ENCODE measurements at regions not wholly inside any gene's neighbourhood (a gene's known extent, or its start where the extent isn't known, plus 50 kb on each side); places are given as distances from the start of the nearest gene placed in this dataset.

DNA sequence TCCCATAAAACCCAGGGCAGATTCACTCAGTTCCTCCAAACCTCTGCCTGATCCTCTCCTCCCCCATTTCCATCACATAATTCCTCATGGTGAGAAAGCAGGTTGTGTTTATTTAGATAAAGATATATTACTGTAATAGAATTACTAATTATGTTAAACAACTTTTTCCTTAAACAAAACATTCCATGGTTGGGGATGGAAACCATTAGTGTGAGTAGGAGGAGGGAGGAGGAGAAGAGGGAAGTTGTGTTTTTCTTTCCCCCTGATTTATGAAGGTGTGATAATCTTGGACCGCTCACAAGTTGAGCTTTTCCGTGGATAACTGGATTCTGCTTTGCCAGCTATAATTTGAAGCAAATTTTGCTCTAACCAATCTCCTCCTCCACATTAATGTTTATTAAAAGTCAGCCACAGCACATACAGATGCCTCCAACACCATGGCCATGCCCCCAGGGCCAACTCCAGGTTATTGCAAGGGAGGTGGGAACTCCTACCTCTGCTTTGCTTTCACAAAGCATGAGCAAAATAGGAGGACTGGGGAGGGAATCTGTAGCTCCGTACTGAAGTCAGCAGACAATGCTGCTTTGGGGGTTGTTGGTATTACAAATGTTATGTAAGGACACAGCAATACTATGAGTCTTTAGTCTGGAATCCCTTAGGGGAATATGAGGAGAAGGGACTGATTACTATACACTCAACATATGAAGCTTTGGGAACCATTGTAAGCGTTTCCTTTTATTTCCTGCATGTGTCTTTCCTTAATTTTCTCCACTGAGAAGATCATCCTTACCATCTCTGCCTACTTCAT lies 542.0 kb downstream of the DHX35 start:
- Histone ChIP-seq H3K36me3 (replicated peaks) (no peaks in the 10 kb centered on the region), H3K27ac (no peak overlapping the region), H3K4me3 (ENCODE audit: low read depth, low read length) (no peak overlapping the region), H3K27me3 (replicated peaks) (no peaks in the 10 kb centered on the region)
- TF ChIP-seq CTCF (IDR thresholded peaks at IDR 0.05; ENCODE audit: low read depth, low read length, missing control alignments): no peak
- no peak for DNase-seq
- in situ Hi-C loops (cut with HindIII; ENCODE audit: low pct_ligation_motif_present, low sequenced_read_pairs): no loop called here

DNA sequence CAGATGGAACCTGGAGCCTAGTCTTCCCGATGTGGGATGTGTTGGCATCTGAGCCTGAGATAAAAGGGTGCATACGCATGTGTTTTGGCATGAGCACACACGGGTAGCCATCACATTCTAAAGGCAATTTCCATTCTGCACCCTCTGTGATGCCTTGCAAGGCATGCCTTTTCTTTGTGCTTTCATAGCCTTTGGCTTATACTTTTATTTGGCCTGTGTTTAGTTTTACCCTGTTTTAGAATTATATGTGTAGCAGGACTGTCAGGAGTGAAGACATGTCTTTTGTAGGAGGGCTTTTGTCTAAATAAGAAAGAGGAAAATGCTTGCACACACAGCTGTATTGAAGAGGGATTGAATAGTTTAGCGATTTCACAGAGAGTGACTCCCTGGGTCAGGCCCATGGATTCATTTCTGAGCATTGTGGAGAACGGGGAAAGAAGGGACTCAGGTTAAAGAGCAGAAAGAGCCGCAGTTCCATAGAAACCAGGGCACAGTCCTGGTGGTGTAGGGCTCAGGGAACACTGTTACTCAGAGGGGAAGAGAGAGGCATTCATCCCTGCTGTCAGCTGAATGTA lies 530.2 kb downstream of the DHX35 start:
- no peak overlapping the region for H3K27ac ChIP-seq
- H3K27me3 ChIP-seq (replicated peaks): no peaks in the 10 kb centered on the region
- no peak for DNase-seq
- no peak overlapping the region for H3K4me3 ChIP-seq (ENCODE audit: low read depth, low read length)
- in situ Hi-C loops (cut with HindIII; ENCODE audit: low pct_ligation_motif_present, low sequenced_read_pairs): no loop called here
- TF ChIP-seq CTCF (IDR thresholded peaks at IDR 0.05; ENCODE audit: low read depth, low read length, missing control alignments): no peak
- no peaks in the 10 kb centered on the region for H3K36me3 ChIP-seq (replicated peaks)

DNA sequence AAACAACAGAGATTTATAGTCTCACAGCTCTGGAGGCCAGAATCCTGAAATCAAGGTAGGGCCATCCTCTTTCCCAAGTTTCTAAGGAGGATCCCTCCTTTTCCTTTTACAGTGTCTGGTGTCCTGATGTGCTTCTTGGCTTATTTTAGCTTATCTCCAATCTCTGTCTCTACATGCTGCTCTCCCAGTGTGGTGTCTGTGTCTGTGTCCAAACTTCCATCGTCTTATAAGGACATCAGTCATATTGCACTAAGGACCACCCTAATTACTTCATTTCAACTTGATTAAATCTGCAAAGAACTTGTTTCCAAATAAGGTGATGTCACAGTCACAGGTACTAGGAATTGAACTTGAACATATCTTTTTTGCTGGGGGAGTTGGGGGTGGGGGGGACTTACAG lies 529.6 kb downstream of the DHX35 start:
- Histone ChIP-seq H3K27ac (no peak overlapping the region), H3K36me3 (replicated peaks) (no peaks in the 10 kb centered on the region), H3K27me3 (replicated peaks) (no peaks in the 10 kb centered on the region), H3K4me3 (ENCODE audit: low read depth, low read length) (no peak overlapping the region)
- in situ Hi-C loops (cut with HindIII; ENCODE audit: low pct_ligation_motif_present, low sequenced_read_pairs): no loop called here
- no peak for DNase-seq
- no peak for TF ChIP-seq CTCF (IDR thresholded peaks at IDR 0.05; ENCODE audit: low read depth, low read length, missing control alignments)

- no peak for DNase-seq
- TF ChIP-seq CTCF (IDR thresholded peaks at IDR 0.05; ENCODE audit: low read depth, low read length, missing control alignments): no peak
- in situ Hi-C loops (cut with HindIII; ENCODE audit: low pct_ligation_motif_present, low sequenced_read_pairs): no loop called here
- Histone ChIP-seq H3K27ac (no peak overlapping the region), H3K27me3 (replicated peaks) (no peaks in the 10 kb centered on the region), H3K4me3 (ENCODE audit: low read depth, low read length) (no peak overlapping the region), H3K36me3 (replicated peaks) (no peaks in the 10 kb centered on the region)
Observed at GRCh38 chr20:39489986-39490560, 527.9 kb downstream of the DHX35 start.

DNA sequence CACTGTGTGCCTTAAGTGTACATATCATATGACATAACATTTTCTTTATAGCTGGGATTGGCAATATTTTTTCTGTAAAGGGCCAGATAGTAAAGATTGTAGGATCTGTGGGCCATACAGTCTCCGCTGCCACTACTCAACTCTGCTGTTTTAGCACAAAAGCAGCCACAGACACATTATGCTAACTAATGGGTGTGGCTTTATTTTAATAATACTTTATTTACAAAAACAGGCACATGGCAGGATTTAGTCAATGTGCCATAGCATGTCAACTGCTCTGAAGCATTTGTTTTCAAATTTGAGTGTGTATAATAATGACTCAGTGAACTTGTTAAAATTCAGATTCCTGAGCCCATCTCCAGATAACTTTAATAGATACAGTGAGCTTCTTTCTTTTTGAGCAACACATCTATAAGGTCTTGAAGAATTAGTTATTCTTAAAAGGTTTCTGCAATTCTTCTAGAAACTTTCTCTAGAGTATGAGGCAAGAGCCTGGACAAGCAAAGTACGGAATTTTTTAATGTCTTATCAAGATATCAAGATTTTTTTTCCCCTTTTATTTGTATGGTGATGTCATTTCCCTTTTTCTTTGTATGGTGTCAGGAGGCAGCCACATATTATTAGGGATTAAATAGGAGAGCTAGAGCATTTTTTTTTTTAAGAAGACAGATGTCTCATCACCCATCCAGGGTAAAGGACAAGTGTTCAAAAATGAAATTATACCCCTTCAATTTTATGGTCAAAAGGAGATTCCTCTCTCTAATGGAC lies 518.3 kb downstream of the DHX35 start:
- no peak overlapping the region for H3K4me3 ChIP-seq (ENCODE audit: low read depth, low read length)
- H3K27me3 ChIP-seq (replicated peaks): no peaks in the 10 kb centered on the region
- DNase-seq: no peak
- in situ Hi-C loops (cut with HindIII; ENCODE audit: low pct_ligation_motif_present, low sequenced_read_pairs): no loop called here
- no peak for TF ChIP-seq CTCF (IDR thresholded peaks at IDR 0.05; ENCODE audit: low read depth, low read length, missing control alignments)
- no peak overlapping the region for H3K27ac ChIP-seq
- H3K36me3 ChIP-seq (replicated peaks): no peaks in the 10 kb centered on the region
